IMR-90 (cell line): ENCODE measurements at regions not wholly inside any gene's neighbourhood (a gene's known extent, or its start where the extent isn't known, plus 50 kb on each side); places are given as distances from the start of the nearest gene placed in this dataset.

Experiments
- ATAC-seq: fragments of 200-7000 bp; cut with Tn5 transposase; 2 replicates; pipeline ENCODE4 v1.9.1; 2020; ENCODE audit warnings: low read depth, mild to moderate bottlenecking, moderate library complexity
- BruUV-seq: library from RNA; stranded (reverse); fragments of 400-500 nt; replicated peaks from 2 replicates; lab custom pipeline; 2021; lab: Mats Ljungman, UMichigan
- CTCF ChIA-PET: fragments of 300-600 bp; formaldehyde crosslinking; extraction: SDS; loops from one replicate; lab custom pipeline; 2021; ENCODE audit warnings: antibody characterized with exemption; lab: Yijun Ruan, JAX
- POLR2A ChIA-PET: fragments of 300-600 bp; sonication (Branson Sonifier 250); formaldehyde crosslinking; loops from one replicate; lab custom pipeline; 2022; ENCODE audit warnings: antibody characterized with exemption; ENCODE audit not compliant: unreplicated experiment; lab: Charles Lee
- DNase-seq: peaks from one replicate; pipeline ENCODE4 v3.0.0; 2013
- H2AFZ ChIP-seq: replicated peaks from 2 replicates; pipeline ENCODE3; 2013; ENCODE audit warnings: low read length, mild to moderate bottlenecking; ENCODE audit not compliant: poor library complexity
- H2AK5ac ChIP-seq: 2 replicates; pipeline ENCODE4 v1.6.1; 2013; ENCODE audit warnings: low read depth, low read length, inconsistent platforms
- H2AK9ac ChIP-seq: replicated peaks from 2 replicates; pipeline ENCODE3; 2013; ENCODE audit warnings: mild to moderate bottlenecking, low read depth, low read length, moderate library complexity; ENCODE audit not compliant: poor library complexity
- H2BK120ac ChIP-seq: 2 replicates; pipeline ENCODE4 v1.6.1; 2013; ENCODE audit warnings: low read depth, low read length, inconsistent platforms
- H2BK15ac ChIP-seq: 3 replicates; pipeline ENCODE4 v1.6.1; 2013; ENCODE audit warnings: low read depth, low read length, inconsistent platforms
- H2BK20ac ChIP-seq: 2 replicates; pipeline ENCODE4 v1.6.1; 2013; ENCODE audit warnings: low read depth, mild to moderate bottlenecking, inconsistent platforms, low read length, moderate library complexity
- H2BK5ac ChIP-seq: 2 replicates; pipeline ENCODE4 v1.6.1; 2013; ENCODE audit warnings: mild to moderate bottlenecking, low read depth, low read length, inconsistent platforms; ENCODE audit not compliant: poor library complexity, severe bottlenecking
- H3K14ac ChIP-seq: replicated peaks from 2 replicates; pipeline ENCODE4 v1.6.1; 2013; ENCODE audit warnings: low read depth, low read length, inconsistent platforms
- H3K18ac ChIP-seq: 2 replicates; pipeline ENCODE4 v1.6.1; 2013; ENCODE audit warnings: low read depth, low read length, control low read depth
- H3K23ac ChIP-seq: 2 replicates; pipeline ENCODE4 v1.6.1; 2013; ENCODE audit warnings: low read depth, low read length, inconsistent platforms
- H3K27ac ChIP-seq: 2 replicates; pipeline ENCODE4 v1.5.1; 2013; ENCODE audit warnings: mild to moderate bottlenecking, control low read depth, low read length; ENCODE audit not compliant: insufficient read depth
- H3K27me3 ChIP-seq: 2 replicates; pipeline ENCODE4 v1.6.1; 2013; ENCODE audit warnings: low read length; ENCODE audit not compliant: control insufficient read depth, insufficient read depth
- H3K36me3 ChIP-seq: 2 replicates; pipeline ENCODE4 v1.6.1; 2013; ENCODE audit warnings: low read length, mixed read lengths; ENCODE audit not compliant: control insufficient read depth, insufficient read depth
- H3K4ac ChIP-seq: 2 replicates; pipeline ENCODE4 v1.6.1; 2013; ENCODE audit warnings: low read depth, low read length, inconsistent platforms
- H3K4me1 ChIP-seq: 2 replicates; pipeline ENCODE4 v1.6.1; 2013; ENCODE audit warnings: low read length, mixed read lengths; ENCODE audit not compliant: control insufficient read depth, insufficient read depth
- H3K4me2 ChIP-seq: 2 replicates; pipeline ENCODE4 v1.6.1; 2013; ENCODE audit warnings: low read depth, mild to moderate bottlenecking, control low read depth, low read length, moderate library complexity
- H3K4me3 ChIP-seq: 2 replicates; pipeline ENCODE4 v1.5.1; 2013; ENCODE audit warnings: low read depth, mild to moderate bottlenecking, control low read depth, low read length, moderate library complexity; ENCODE audit not compliant: insufficient read depth
- H3K56ac ChIP-seq: 2 replicates; pipeline ENCODE4 v1.6.1; 2013; ENCODE audit warnings: low read length, inconsistent platforms; ENCODE audit not compliant: insufficient read depth; ENCODE audit errors: extremely low read depth
- H3K79me1 ChIP-seq, 2 experiments: 2 replicates each; pipeline ENCODE4 v1.6.1; 2013; ENCODE audit warnings: low read length in 2 of 2, inconsistent platforms in 1 of 2, low read depth in 1 of 2
- H3K9ac ChIP-seq: 2 replicates; pipeline ENCODE4 v1.6.1; 2013; ENCODE audit warnings: low read depth, low read length, control low read depth
- H3K9me1 ChIP-seq: 2 replicates; pipeline ENCODE4 v1.6.1; 2013; ENCODE audit warnings: low read length, inconsistent platforms; ENCODE audit not compliant: insufficient read depth
- H3K9me3 ChIP-seq: 2 replicates; pipeline ENCODE4 v1.6.1; 2013; ENCODE audit warnings: low read length; ENCODE audit not compliant: control insufficient read depth, insufficient read depth
- H4K20me1 ChIP-seq: 2 replicates; pipeline ENCODE4 v1.6.1; 2013; ENCODE audit warnings: low read length, inconsistent platforms; ENCODE audit not compliant: insufficient read depth
- H4K5ac ChIP-seq: 2 replicates; pipeline ENCODE4 v1.6.1; 2013; ENCODE audit warnings: mild to moderate bottlenecking, low read depth, low read length, control low read depth
- H4K8ac ChIP-seq, 2 experiments: 2 replicates each; pipeline ENCODE4 v1.6.1; 2013; ENCODE audit warnings: low read depth in 2 of 2, low read length in 2 of 2, control low read depth in 1 of 2, inconsistent platforms in 1 of 2
- H4K91ac ChIP-seq: 2 replicates; pipeline ENCODE4 v1.6.1; 2013; ENCODE audit warnings: low read depth, low read length, inconsistent platforms; ENCODE audit not compliant: insufficient read depth
- BHLHE40 ChIP-seq: fragments of 150-350 bp; IDR thresholded peaks from 2 replicates; pipeline ENCODE4 v1.6.1; 2016; ENCODE audit warnings: mild to moderate bottlenecking, low read depth, low read length
- CEBPB ChIP-seq: IDR thresholded peaks from 2 replicates; pipeline ENCODE4 v1.6.1; 2012; ENCODE audit warnings: low read depth, low read length, improper control_type of control experiment
- CHD1 ChIP-seq: IDR thresholded peaks from 2 replicates; pipeline ENCODE4 v1.6.1; 2012; ENCODE audit warnings: low read depth, low read length, improper control_type of control experiment
- CTCF ChIP-seq: conservative IDR thresholded peaks from 2 replicates; pipeline ENCODE4 v1.5.1; 2012; ENCODE audit warnings: mild to moderate bottlenecking, low read depth, low read length, improper control_type of control experiment
- ELK1 ChIP-seq: fragments of 150-350 bp; IDR thresholded peaks from 2 replicates; pipeline ENCODE4 v1.6.1; 2016; ENCODE audit warnings: low read depth, mild to moderate bottlenecking, low read length, moderate library complexity, borderline replicate concordance
- MAFK ChIP-seq: IDR thresholded peaks from 2 replicates; pipeline ENCODE4 v1.6.1; 2012; ENCODE audit warnings: low read depth, low read length, improper control_type of control experiment
- MXI1 ChIP-seq: IDR thresholded peaks from 2 replicates; pipeline ENCODE4 v1.6.1; 2012; ENCODE audit warnings: low read depth, mild to moderate bottlenecking, low read length, moderate library complexity, borderline replicate concordance
- NFE2L2 ChIP-seq: fragments of 150-350 bp; IDR thresholded peaks from 2 replicates; pipeline ENCODE4 v1.6.1; 2016; ENCODE audit warnings: low read depth, mild to moderate bottlenecking, low read length
- POLR2A ChIP-seq: IDR thresholded peaks from 2 replicates; pipeline ENCODE4 v1.6.1; 2012; ENCODE audit warnings: mild to moderate bottlenecking, low read depth, low read length
- RAD21 ChIP-seq: IDR thresholded peaks from 2 replicates; pipeline ENCODE4 v1.6.1; 2012; ENCODE audit warnings: low read length, improper control_type of control experiment
- RCOR1 ChIP-seq: IDR thresholded peaks from 2 replicates; pipeline ENCODE4 v1.6.1; 2012; ENCODE audit warnings: mild to moderate bottlenecking, low read length, improper control_type of control experiment; ENCODE audit not compliant: insufficient replicate concordance
- RFX5 ChIP-seq: IDR thresholded peaks from 2 replicates; pipeline ENCODE4 v1.8.0; 2012; ENCODE audit warnings: low read depth, mild to moderate bottlenecking, low read length, moderate library complexity
- WGBS, 2 experiments: methylation state at CpG; one replicate each; pipeline versions ENCODE4 v1.1.5 to v1.1.7; 2013; ENCODE audit warnings: missing lambda C conversion rate in 2 of 2; ENCODE audit not compliant: insufficient read length in 1 of 2; ENCODE audit errors: extremely low coverage in 2 of 2; 5-methylcytosine and 5-hydroxymethylcytosine counted together
- dilution Hi-C: fragments of 300-500 bp; cut with HindIII; formaldehyde crosslinking; loops from one replicate; pipeline ENCODE4 v1.14.3; 2018; ENCODE audit warnings: low sequenced_read_pairs; ENCODE audit not compliant: unreplicated experiment
- in situ Hi-C: fragments of 300-500 bp; cut with MboI; formaldehyde crosslinking; loops from 3 replicates; pipeline ENCODE4 v1.14.3; 2019; ENCODE audit warnings: low sequenced_read_pairs, inconsistent platforms, mixed read lengths
- intact Hi-C: fragments of 100-400 bp; cut with micrococcal nuclease; formaldehyde crosslinking; loops from 2 replicates; pipeline ENCODE4 v1.10.0; 2022

DNA sequence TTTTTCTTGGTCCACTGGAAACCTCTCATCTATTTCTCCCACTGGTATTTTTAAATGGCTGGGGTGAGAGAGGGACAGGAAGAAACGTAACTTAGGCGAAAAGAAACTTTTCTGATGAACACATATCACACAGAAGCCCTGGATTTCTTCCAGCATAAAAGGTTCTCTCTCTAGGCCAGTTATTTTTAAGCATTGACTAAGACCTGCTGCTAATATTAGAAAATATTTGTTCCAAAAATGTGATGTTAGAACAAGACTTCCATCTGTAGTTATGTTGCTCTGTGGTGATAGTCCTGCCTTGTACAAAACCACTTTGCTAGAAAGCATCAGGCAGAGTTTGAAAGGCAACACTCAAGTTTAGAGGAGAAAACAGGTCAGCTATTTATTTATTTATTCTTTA lies 537.7 kb downstream of the MCTP2 start:
- Histone ChIP-seq H2BK5ac (no peak overlapping the region), H3K18ac (no peak overlapping the region), H4K91ac (no peak overlapping the region), H2BK120ac (no peak overlapping the region), H3K27ac (no peak overlapping the region), H2AK9ac (no peak overlapping the region), H2BK15ac (no peak overlapping the region), H3K9me3 (peaks cover 16% of the 10 kb centered on the region), H3K4me1 (no peaks in the 10 kb centered on the region), H3K4me3 (no peak overlapping the region), H2AFZ (no peak overlapping the region), H3K36me3 (no peaks in the 10 kb centered on the region), H3K79me1 (no peaks in the 10 kb centered on the region), H2BK20ac (no peak overlapping the region), H4K8ac (no peak overlapping the region), H3K56ac (no peak overlapping the region), H2AK5ac (no peak overlapping the region), H3K23ac (no peak overlapping the region), H3K4ac (no peak overlapping the region), H3K27me3 (no peaks in the 10 kb centered on the region), H3K14ac (no peak overlapping the region), H3K9me1 (no peaks in the 10 kb centered on the region), H3K9ac (no peak overlapping the region), H4K5ac (no peak overlapping the region), H4K20me1 (no peaks in the 10 kb centered on the region), H3K4me2 (no peak overlapping the region)
- BruUV-seq = no TSS peak
- dilution Hi-C loops = no loop called here
- ChIA-PET CTCF (no interaction called here), POLR2A (no interaction called here)
- no peak for DNase-seq
- ATAC-seq = no peak
- TF ChIP-seq CEBPB (no peak), POLR2A (no peak), ELK1 (no peak), NFE2L2 (no peak), RFX5 (no peak), RAD21 (no peak), RCOR1 (no peak), CTCF (no peak), CHD1 (no peak), BHLHE40 (no peak), MAFK (no peak), MXI1 (no peak)
- no CpG with 5 or more reads among the region's 2 CpGs for WGBS, 2 experiments
- in situ Hi-C loops = no loop called here
- intact Hi-C loops = no loop called here
